SU-DHL-6 (cell line): ENCODE measurements at regions not wholly inside any gene's neighbourhood (a gene's known extent, or its start where the extent isn't known, plus 50 kb on each side); places are given as distances from the start of the nearest gene placed in this dataset.

Experiments
- H2AFZ ChIP-seq: fragments of 200-600 bp; sonication (generic); 2 replicates; pipeline ENCODE4 v1.6.1; 2014; ENCODE audit warnings: low read depth, mild to moderate bottlenecking, moderate library complexity, mixed read lengths, antibody characterized with exemption, low read length; ENCODE audit not compliant: severe bottlenecking
- H3F3A ChIP-seq: fragments of 200-600 bp; shearing (Covaris generic); 2 replicates; pipeline ENCODE4 v1.6.0; 2016; ENCODE audit warnings: antibody characterized with exemption, mild to moderate bottlenecking; ENCODE audit not compliant: insufficient read depth
- H3K27ac ChIP-seq: fragments of 200-600 bp; sonication (generic); 2 replicates; pipeline ENCODE4 v1.5.1; 2016; ENCODE audit warnings: low read depth, mild to moderate bottlenecking, low read length, moderate library complexity, mixed read lengths
- H3K27me3 ChIP-seq: fragments of 200-600 bp; sonication (generic), shearing (Covaris generic); 2 replicates; pipeline ENCODE4 v1.6.0; 2014; ENCODE audit warnings: mild to moderate bottlenecking, low read length
- H3K36me3 ChIP-seq: fragments of 200-600 bp; sonication (generic); 2 replicates; pipeline ENCODE4 v1.6.1; 2014; ENCODE audit warnings: mild to moderate bottlenecking, low read length, mixed read lengths
- H3K4me2 ChIP-seq: fragments of 300-600, 200-600 bp; shearing (Covaris generic), sonication (generic); 2 replicates; pipeline ENCODE4 v1.6.0; 2014; ENCODE audit warnings: low read length, low read depth, mild to moderate bottlenecking; ENCODE audit not compliant: poor library complexity, severe bottlenecking
- H3K4me3 ChIP-seq: fragments of 200-600 bp; sonication (generic); 2 replicates; pipeline ENCODE4 v1.5.1; 2014; ENCODE audit warnings: antibody characterized with exemption, low read length, mild to moderate bottlenecking, mixed read lengths; ENCODE audit not compliant: insufficient read depth, poor library complexity, severe bottlenecking
- H3K79me2 ChIP-seq: fragments of 200-600 bp; sonication (generic); 2 replicates; pipeline ENCODE4 v1.6.1; 2014; ENCODE audit warnings: mild to moderate bottlenecking, low read length, moderate library complexity; ENCODE audit not compliant: insufficient read depth
- H3K9ac ChIP-seq: fragments of 200-600 bp; sonication (generic); 2 replicates; pipeline ENCODE4 v1.7.0; 2014; ENCODE audit warnings: mild to moderate bottlenecking, low read length
- H3K9me2 ChIP-seq: fragments of 200-600 bp; sonication (generic); replicated peaks from 2 replicates; pipeline ENCODE4 v1.6.1; 2014; ENCODE audit warnings: low read length; ENCODE audit not compliant: insufficient read depth
- H3K9me3 ChIP-seq: fragments of 200-600 bp; sonication (generic); 2 replicates; pipeline ENCODE4 v1.6.1; 2014; ENCODE audit warnings: low read length, mixed read lengths; ENCODE audit not compliant: insufficient read depth
- H4K20me1 ChIP-seq: fragments of 200-600 bp; sonication (generic); 2 replicates; pipeline ENCODE4 v1.6.1; 2014; ENCODE audit warnings: low read depth, mild to moderate bottlenecking, antibody characterized with exemption, low read length, moderate library complexity, mixed read lengths
- CTCF ChIP-seq: fragments of 200-600 bp; sonication (generic); IDR thresholded peaks from one replicate; pipeline ENCODE4 v1.5.1; 2017; ENCODE audit warnings: antibody characterized with exemption, mild to moderate bottlenecking, low read length, moderate library complexity; ENCODE audit not compliant: insufficient read depth, poor library complexity, severe bottlenecking
- EZH2phosphoT487 ChIP-seq: fragments of 200-600 bp; sonication (generic), shearing (Covaris generic); conservative IDR thresholded peaks from 2 replicates; pipeline ENCODE4 v1.6.1; 2018; ENCODE audit warnings: mild to moderate bottlenecking, antibody characterized with exemption, low read length, moderate library complexity, mixed read lengths

GRCh38 chr1:36599828-36600227, 117.1 kb upstream of the CSF3R start:
- Histone ChIP-seq H3K9me3 (no peaks in the 10 kb centered on the region), H3K4me3 (no peak overlapping the region), H3K27ac (no peak overlapping the region), H3K9me2 (no peaks in the 10 kb centered on the region), H3K27me3 (no peaks in the 10 kb centered on the region), H4K20me1 (no peaks in the 10 kb centered on the region), H3K79me2 (no peaks in the 10 kb centered on the region), H3K4me2 (no peak overlapping the region), H3K36me3 (no peaks in the 10 kb centered on the region), H3K9ac (no peak overlapping the region), H2AFZ (no peak overlapping the region), H3F3A (no peaks in the 10 kb centered on the region)
- TF ChIP-seq EZH2phosphoT487: no peak
- no peak for TF ChIP-seq CTCF

GRCh38 chr1:36597514-36597913, 114.8 kb upstream of the CSF3R start:
- no peak for TF ChIP-seq CTCF
- no peak for TF ChIP-seq EZH2phosphoT487
- Histone ChIP-seq H3K9me2 (no peaks in the 10 kb centered on the region), H3K79me2 (no peaks in the 10 kb centered on the region), H3K9me3 (no peaks in the 10 kb centered on the region), H4K20me1 (no peaks in the 10 kb centered on the region), H3F3A (no peaks in the 10 kb centered on the region), H3K9ac (no peak overlapping the region), H3K27me3 (no peaks in the 10 kb centered on the region), H3K4me2 (no peak overlapping the region), H3K36me3 (no peaks in the 10 kb centered on the region), H2AFZ (no peak overlapping the region), H3K27ac (no peak overlapping the region), H3K4me3 (no peak overlapping the region)

GRCh38 chr1:36595921-36596320, 113.2 kb upstream of the CSF3R start:
- H3K9ac ChIP-seq: no peak overlapping the region
- no peak for TF ChIP-seq CTCF
- TF ChIP-seq EZH2phosphoT487: no peak
- no peak overlapping the region for H3K4me2 ChIP-seq
- no peaks in the 10 kb centered on the region for H3K9me3 ChIP-seq
- H3K79me2 ChIP-seq: no peaks in the 10 kb centered on the region
- H3K9me2 ChIP-seq: no peaks in the 10 kb centered on the region
- no peaks in the 10 kb centered on the region for H4K20me1 ChIP-seq
- no peak overlapping the region for H2AFZ ChIP-seq
- H3K27me3 ChIP-seq: no peaks in the 10 kb centered on the region
- no peak overlapping the region for H3K4me3 ChIP-seq
- no peaks in the 10 kb centered on the region for H3F3A ChIP-seq
- no peak overlapping the region for H3K27ac ChIP-seq
- no peaks in the 10 kb centered on the region for H3K36me3 ChIP-seq

GRCh38 chr1:36595349-36595748, 112.6 kb upstream of the CSF3R start:
- H3K9me2 ChIP-seq: no peaks in the 10 kb centered on the region
- no peak overlapping the region for H3K4me3 ChIP-seq
- H3K27ac ChIP-seq: no peak overlapping the region
- no peaks in the 10 kb centered on the region for H3K27me3 ChIP-seq
- H3F3A ChIP-seq: no peaks in the 10 kb centered on the region
- H3K9me3 ChIP-seq: no peaks in the 10 kb centered on the region
- H3K79me2 ChIP-seq: no peaks in the 10 kb centered on the region
- no peak overlapping the region for H3K4me2 ChIP-seq
- H4K20me1 ChIP-seq: no peaks in the 10 kb centered on the region
- H2AFZ ChIP-seq: no peak overlapping the region
- TF ChIP-seq CTCF (no peak), EZH2phosphoT487 (no peak)
- no peaks in the 10 kb centered on the region for H3K36me3 ChIP-seq
- no peak overlapping the region for H3K9ac ChIP-seq
